ENCODE measurements at regions not wholly inside any gene's neighbourhood (a gene's known extent, or its start where the extent isn't known, plus 50 kb on each side); places are given as distances from the start of the nearest gene placed in this dataset.
"Not testable (repeated sequence)": the region's sequence is repeated elsewhere in the genome, so short reads cannot be mapped to it uniquely, and the experiment has no call there.

GRCh38 chr10:8360365-8360764, 305.9 kb downstream of the GATA3 start:
- H3K79me2 ChIP-seq (ENCODE audit: control insufficient read depth, insufficient read depth, low read length, unreplicated experiment), result no peaks in the 10 kb centered on the region
- H3K4me3 ChIP-seq (ENCODE audit: low read depth, low read length), result no peak overlapping the region
- H3K4me1 ChIP-seq (ENCODE audit: control insufficient read depth, insufficient read depth, low read length, unreplicated experiment), result no peaks in the 10 kb centered on the region
- H3K27me3 ChIP-seq (ENCODE audit: insufficient read depth, low read length), result no peaks in the 10 kb centered on the region
- H3K27ac ChIP-seq (ENCODE audit: low read depth, low read length), result no peak overlapping the region
- H3K36me3 ChIP-seq (ENCODE audit: insufficient read depth, low read length), result no peaks in the 10 kb centered on the region
- no peak overlapping the region for H2AFZ ChIP-seq (ENCODE audit: low read length, unreplicated experiment)

DNA sequence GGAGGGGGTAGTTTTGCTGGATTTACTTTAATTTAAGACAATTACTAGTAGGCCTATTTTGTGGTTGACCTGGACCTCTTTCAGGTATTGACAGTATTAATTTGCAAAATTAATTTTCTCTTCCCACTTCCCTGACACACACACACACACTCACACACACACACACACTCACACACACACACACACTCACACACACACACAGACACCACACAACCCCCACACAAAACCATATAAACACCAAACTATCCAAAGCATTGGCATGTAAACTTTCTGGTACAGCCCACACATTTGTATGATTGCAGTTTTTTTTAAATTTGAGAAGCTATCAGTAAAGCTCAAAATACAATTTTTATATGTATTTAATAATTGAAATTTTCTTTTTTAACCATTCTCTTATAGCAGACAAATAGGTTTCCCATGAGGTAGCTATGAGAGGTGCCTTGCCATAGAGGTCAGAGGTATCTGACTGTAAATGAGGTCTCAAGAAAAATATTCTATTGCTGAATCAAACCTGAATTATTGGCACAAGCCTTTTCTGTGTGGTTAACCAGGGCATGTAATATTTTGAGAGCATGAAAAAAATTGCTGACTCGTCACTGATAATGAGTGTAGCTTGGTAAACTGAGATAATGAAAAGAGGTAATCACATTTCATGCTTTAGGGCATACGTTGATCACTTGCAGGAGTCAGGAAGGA, 306.5 kb downstream of the GATA3 start:
- H3K27ac ChIP-seq (ENCODE audit: low read depth, low read length), result no peak overlapping the region
- H3K36me3 ChIP-seq (ENCODE audit: insufficient read depth, low read length), result no peaks in the 10 kb centered on the region
- no peaks in the 10 kb centered on the region for H3K79me2 ChIP-seq (ENCODE audit: control insufficient read depth, insufficient read depth, low read length, unreplicated experiment)
- H3K4me3 ChIP-seq (ENCODE audit: low read depth, low read length), result no peak overlapping the region
- no peaks in the 10 kb centered on the region for H3K4me1 ChIP-seq (ENCODE audit: control insufficient read depth, insufficient read depth, low read length, unreplicated experiment)
- H3K27me3 ChIP-seq (ENCODE audit: insufficient read depth, low read length), result no peaks in the 10 kb centered on the region
- no peak overlapping the region for H2AFZ ChIP-seq (ENCODE audit: low read length, unreplicated experiment)

DNA sequence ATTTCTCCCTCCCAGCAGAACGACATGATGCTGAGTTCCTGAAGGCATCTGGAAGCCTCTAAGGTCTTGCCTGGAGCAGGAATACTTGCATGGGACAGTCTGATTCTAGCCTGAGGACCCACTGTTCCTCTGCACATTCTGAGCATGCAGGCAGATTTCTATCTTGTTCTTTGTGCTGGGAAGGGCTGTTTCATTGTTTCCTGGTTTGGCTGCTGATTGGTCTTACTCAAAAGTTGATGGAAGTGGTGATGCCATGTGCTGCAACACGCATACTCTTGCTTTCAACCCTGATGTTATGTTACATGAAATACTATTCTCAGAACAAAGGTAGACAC, 307.0 kb downstream of the GATA3 start:
- H2AFZ ChIP-seq (ENCODE audit: low read length, unreplicated experiment), result no peak overlapping the region
- no peaks in the 10 kb centered on the region for H3K79me2 ChIP-seq (ENCODE audit: control insufficient read depth, insufficient read depth, low read length, unreplicated experiment)
- H3K27ac ChIP-seq (ENCODE audit: low read depth, low read length), result no peak overlapping the region
- no peak overlapping the region for H3K4me3 ChIP-seq (ENCODE audit: low read depth, low read length)
- no peaks in the 10 kb centered on the region for H3K4me1 ChIP-seq (ENCODE audit: control insufficient read depth, insufficient read depth, low read length, unreplicated experiment)
- no peaks in the 10 kb centered on the region for H3K27me3 ChIP-seq (ENCODE audit: insufficient read depth, low read length)
- no peaks in the 10 kb centered on the region for H3K36me3 ChIP-seq (ENCODE audit: insufficient read depth, low read length)

- no peak overlapping the region for H2AFZ ChIP-seq (ENCODE audit: low read length, unreplicated experiment)
- no peak overlapping the region for H3K27ac ChIP-seq (ENCODE audit: low read depth, low read length)
- no peaks in the 10 kb centered on the region for H3K79me2 ChIP-seq (ENCODE audit: control insufficient read depth, insufficient read depth, low read length, unreplicated experiment)
- no peak overlapping the region for H3K4me3 ChIP-seq (ENCODE audit: low read depth, low read length)
- H3K27me3 ChIP-seq (ENCODE audit: insufficient read depth, low read length), result no peaks in the 10 kb centered on the region
- H3K4me1 ChIP-seq (ENCODE audit: control insufficient read depth, insufficient read depth, low read length, unreplicated experiment), result no peaks in the 10 kb centered on the region
- no peaks in the 10 kb centered on the region for H3K36me3 ChIP-seq (ENCODE audit: insufficient read depth, low read length)
Observed at GRCh38 chr10:8365935-8366911, 311.7 kb downstream of the GATA3 start.

DNA sequence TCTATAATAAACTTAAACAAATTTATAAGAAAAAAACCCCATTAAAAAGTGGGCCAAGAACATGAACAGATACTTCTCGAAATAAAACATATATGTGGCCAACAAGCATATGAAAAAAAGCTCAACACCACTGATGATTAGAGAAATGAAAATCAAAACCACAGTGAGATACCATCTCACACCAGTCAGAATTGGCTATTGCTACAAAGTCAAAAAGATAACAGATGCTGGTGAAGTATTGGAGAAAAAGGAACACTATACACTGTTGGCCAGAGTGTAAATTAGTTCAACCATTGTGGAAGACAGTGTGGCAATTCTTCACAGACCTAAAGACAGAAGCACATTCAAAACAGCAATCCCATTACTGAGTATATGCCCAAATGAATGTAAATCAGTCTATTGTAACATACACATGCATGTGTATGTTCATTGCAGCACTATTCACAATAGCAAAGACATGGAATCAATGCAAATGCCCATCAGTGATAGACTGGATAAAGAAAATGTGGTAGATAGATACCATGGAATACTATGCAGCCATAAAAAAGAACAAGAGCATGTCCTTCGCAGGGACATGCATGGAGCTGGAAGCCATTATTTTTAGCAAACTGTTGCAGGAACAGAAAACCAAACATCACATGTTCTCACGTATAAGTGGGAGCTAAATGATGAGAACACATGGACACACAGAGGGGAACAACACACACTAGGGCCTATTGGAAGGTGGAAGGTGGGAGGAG, 313.4 kb downstream of the GATA3 start:
- H3K27ac ChIP-seq (ENCODE audit: low read depth, low read length); H3K27me3 ChIP-seq (ENCODE audit: insufficient read depth, low read length); H2AFZ ChIP-seq (ENCODE audit: low read length, unreplicated experiment); H3K4me1 ChIP-seq (ENCODE audit: control insufficient read depth, insufficient read depth, low read length, unreplicated experiment); H3K36me3 ChIP-seq (ENCODE audit: insufficient read depth, low read length); H3K4me3 ChIP-seq (ENCODE audit: low read depth, low read length); H3K79me2 ChIP-seq (ENCODE audit: control insufficient read depth, insufficient read depth, low read length, unreplicated experiment): not testable (repeated sequence)

GRCh38 chr10:8369666-8370065, 315.2 kb downstream of the GATA3 start:
- no peaks in the 10 kb centered on the region for H3K4me1 ChIP-seq (ENCODE audit: control insufficient read depth, insufficient read depth, low read length, unreplicated experiment)
- H3K36me3 ChIP-seq (ENCODE audit: insufficient read depth, low read length), result no peaks in the 10 kb centered on the region
- no peak overlapping the region for H3K27ac ChIP-seq (ENCODE audit: low read depth, low read length)
- no peaks in the 10 kb centered on the region for H3K27me3 ChIP-seq (ENCODE audit: insufficient read depth, low read length)
- no peak overlapping the region for H2AFZ ChIP-seq (ENCODE audit: low read length, unreplicated experiment)
- H3K4me3 ChIP-seq (ENCODE audit: low read depth, low read length), result no peak overlapping the region
- H3K79me2 ChIP-seq (ENCODE audit: control insufficient read depth, insufficient read depth, low read length, unreplicated experiment), result no peaks in the 10 kb centered on the region

GRCh38 chr10:8374334-8374733, 319.8 kb downstream of the GATA3 start:
- no peak overlapping the region for H3K27ac ChIP-seq (ENCODE audit: low read depth, low read length)
- no peaks in the 10 kb centered on the region for H3K79me2 ChIP-seq (ENCODE audit: control insufficient read depth, insufficient read depth, low read length, unreplicated experiment)

GRCh38 chr10:8375137-8375536, 320.6 kb downstream of the GATA3 start:
- no peaks in the 10 kb centered on the region for H3K4me1 ChIP-seq (ENCODE audit: control insufficient read depth, insufficient read depth, low read length, unreplicated experiment)
- H3K27me3 ChIP-seq (ENCODE audit: insufficient read depth, low read length), result no peaks in the 10 kb centered on the region
- no peak overlapping the region for H3K27ac ChIP-seq (ENCODE audit: low read depth, low read length)
- H3K36me3 ChIP-seq (ENCODE audit: insufficient read depth, low read length), result no peaks in the 10 kb centered on the region
- no peaks in the 10 kb centered on the region for H3K79me2 ChIP-seq (ENCODE audit: control insufficient read depth, insufficient read depth, low read length, unreplicated experiment)
- H3K4me3 ChIP-seq (ENCODE audit: low read depth, low read length), result no peak overlapping the region
- no peak overlapping the region for H2AFZ ChIP-seq (ENCODE audit: low read length, unreplicated experiment)

More at GRCh38 chr10:8374334-8374733, 319.8 kb downstream of the GATA3 start:
- H3K4me1 ChIP-seq (ENCODE audit: control insufficient read depth, insufficient read depth, low read length, unreplicated experiment), result no peaks in the 10 kb centered on the region
- H3K36me3 ChIP-seq (ENCODE audit: insufficient read depth, low read length), result no peaks in the 10 kb centered on the region
- no peaks in the 10 kb centered on the region for H3K27me3 ChIP-seq (ENCODE audit: insufficient read depth, low read length)
- H2AFZ ChIP-seq (ENCODE audit: low read length, unreplicated experiment), result no peak overlapping the region
- no peak overlapping the region for H3K4me3 ChIP-seq (ENCODE audit: low read depth, low read length)

GRCh38 chr10:8378198-8378983, 323.9 kb downstream of the GATA3 start:
- no peaks in the 10 kb centered on the region for H3K36me3 ChIP-seq (ENCODE audit: insufficient read depth, low read length)
- no peak overlapping the region for H2AFZ ChIP-seq (ENCODE audit: low read length, unreplicated experiment)
- no peaks in the 10 kb centered on the region for H3K79me2 ChIP-seq (ENCODE audit: control insufficient read depth, insufficient read depth, low read length, unreplicated experiment)
- H3K27me3 ChIP-seq (ENCODE audit: insufficient read depth, low read length), result no peaks in the 10 kb centered on the region
- H3K27ac ChIP-seq (ENCODE audit: low read depth, low read length), result no peak overlapping the region
- H3K4me3 ChIP-seq (ENCODE audit: low read depth, low read length), result no peak overlapping the region
- no peaks in the 10 kb centered on the region for H3K4me1 ChIP-seq (ENCODE audit: control insufficient read depth, insufficient read depth, low read length, unreplicated experiment)
